PC-3 (cell line): ENCODE measurements at regions not wholly inside any gene's neighbourhood (a gene's known extent, or its start where the extent isn't known, plus 50 kb on each side); places are given as distances from the start of the nearest gene placed in this dataset.

Experiments
- ATAC-seq: fragments of 200-7000 bp; cut with Tn5 transposase; 2 replicates; pipeline ENCODE4 v1.9.1; 2020; ENCODE audit warnings: mild to moderate bottlenecking, moderate library complexity
- BruUV-seq: library from RNA; stranded (reverse); fragments of 400-500 nt; replicated peaks from 2 replicates; lab custom pipeline; 2021; lab: Mats Ljungman, UMichigan
- CTCF ChIA-PET: fragments of 300-600 bp; sonication (Branson Sonifier 250); formaldehyde crosslinking; loops from one replicate; lab custom pipeline; 2022; ENCODE audit warnings: antibody characterized with exemption; lab: Charles Lee
- POLR2A ChIA-PET: fragments of 300-600 bp; sonication (Branson Sonifier 250); formaldehyde crosslinking; loops from one replicate; lab custom pipeline; 2022; ENCODE audit warnings: antibody characterized with exemption; ENCODE audit not compliant: unreplicated experiment; lab: Charles Lee
- DNase-seq: peaks from one replicate; pipeline ENCODE4 v3.0.0-alpha.2; 2015
- H2AFZ ChIP-seq: fragments of 300-600 bp; sonication (generic); 2 replicates; pipeline ENCODE4 v1.6.0; 2016; ENCODE audit warnings: antibody characterized with exemption, low read length
- H3F3A ChIP-seq: fragments of 300-600 bp; sonication (generic); one replicate; pipeline ENCODE4 v1.6.0; 2017; ENCODE audit warnings: antibody characterized with exemption, low read length, control low read depth, mild to moderate bottlenecking; ENCODE audit not compliant: unreplicated experiment
- H3K27ac ChIP-seq: fragments of 300-600 bp; sonication (generic); 2 replicates; pipeline ENCODE4 v1.5.1; 2016; ENCODE audit warnings: mild to moderate bottlenecking, low read length
- H3K27me3 ChIP-seq: fragments of 300-600 bp; sonication (generic); 2 replicates; pipeline ENCODE4 v1.6.1; 2016; ENCODE audit warnings: low read length, mixed read lengths
- H3K36me3 ChIP-seq: fragments of 300-600 bp; sonication (generic); 2 replicates; pipeline ENCODE4 v1.6.1; 2016; ENCODE audit warnings: low read depth, mixed run types, low read length, mixed read lengths
- H3K4me1 ChIP-seq: fragments of 300-600 bp; sonication (generic); 2 replicates; pipeline ENCODE4 v1.5.1; 2016; ENCODE audit warnings: low read length; ENCODE audit not compliant: insufficient read depth
- H3K4me2 ChIP-seq: fragments of 300-600 bp; sonication (generic); 2 replicates; pipeline ENCODE4 v1.6.0; 2016; ENCODE audit warnings: low read length
- H3K4me3 ChIP-seq: fragments of 300-600 bp; sonication (generic); 2 replicates; pipeline ENCODE4 v1.5.1; 2016; ENCODE audit warnings: mild to moderate bottlenecking, low read length, mixed read lengths
- H3K79me2 ChIP-seq: fragments of 300-600 bp; sonication (generic); 2 replicates; pipeline ENCODE4 v1.6.1; 2017; ENCODE audit warnings: low read length, mixed read lengths
- H3K9ac ChIP-seq: fragments of 300-600 bp; sonication (generic); 2 replicates; pipeline ENCODE4 v1.6.0; 2016; ENCODE audit warnings: mild to moderate bottlenecking, low read length
- H3K9me2 ChIP-seq: fragments of 300-600 bp; sonication (generic); replicated peaks from 2 replicates; pipeline ENCODE4 v1.6.1; 2016; ENCODE audit warnings: mixed run types, low read length, mixed read lengths
- H3K9me3 ChIP-seq: fragments of 300-600 bp; sonication (generic); 2 replicates; pipeline ENCODE4 v1.6.1; 2016; ENCODE audit warnings: low read length, mixed read lengths
- H4K20me1 ChIP-seq: fragments of 300-600 bp; sonication (generic); 2 replicates; pipeline ENCODE4 v1.6.1; 2016; ENCODE audit warnings: low read length, mixed read lengths
- EZH2 ChIP-seq: fragments of 300-600 bp; sonication (generic); IDR thresholded peaks from one replicate; pipeline ENCODE4 v1.6.1; 2017; ENCODE audit warnings: antibody characterized with exemption, mild to moderate bottlenecking, low read length; ENCODE audit not compliant: unreplicated experiment
- EZH2phosphoT487 ChIP-seq: fragments of 300-600 bp; sonication (generic); IDR thresholded peaks from 2 replicates; pipeline ENCODE4 v1.6.1; 2018; ENCODE audit warnings: mild to moderate bottlenecking, antibody characterized with exemption, low read length, borderline replicate concordance
- intact Hi-C: fragments of 100-400 bp; cut with micrococcal nuclease; formaldehyde crosslinking; loops from 2 replicates; pipeline ENCODE4 v1.9.0; 2023
- TF ChIP-seq, protein P1 (sequence below): fragments of 300-600 bp; sonication (generic); conservative IDR thresholded peaks from 2 replicates; pipeline ENCODE4 v1.5.1; 2017; ENCODE audit warnings: antibody characterized with exemption, low read depth, mild to moderate bottlenecking, low read length

- DNase-seq (no peak), ATAC-seq (no peak)
- H3K36me3 ChIP-seq = no peaks in the 10 kb centered on the region
- H3K9me3 ChIP-seq = no peaks in the 10 kb centered on the region
- no peak overlapping the region for H3K27ac ChIP-seq
- H3K9me2 ChIP-seq = no peaks in the 10 kb centered on the region
- H3K4me1 ChIP-seq = peaks cover 23% of the 10 kb centered on the region
- no TSS peak for BruUV-seq
- H3K4me2 ChIP-seq = no peak overlapping the region
- TF ChIP-seq, protein P1, sequence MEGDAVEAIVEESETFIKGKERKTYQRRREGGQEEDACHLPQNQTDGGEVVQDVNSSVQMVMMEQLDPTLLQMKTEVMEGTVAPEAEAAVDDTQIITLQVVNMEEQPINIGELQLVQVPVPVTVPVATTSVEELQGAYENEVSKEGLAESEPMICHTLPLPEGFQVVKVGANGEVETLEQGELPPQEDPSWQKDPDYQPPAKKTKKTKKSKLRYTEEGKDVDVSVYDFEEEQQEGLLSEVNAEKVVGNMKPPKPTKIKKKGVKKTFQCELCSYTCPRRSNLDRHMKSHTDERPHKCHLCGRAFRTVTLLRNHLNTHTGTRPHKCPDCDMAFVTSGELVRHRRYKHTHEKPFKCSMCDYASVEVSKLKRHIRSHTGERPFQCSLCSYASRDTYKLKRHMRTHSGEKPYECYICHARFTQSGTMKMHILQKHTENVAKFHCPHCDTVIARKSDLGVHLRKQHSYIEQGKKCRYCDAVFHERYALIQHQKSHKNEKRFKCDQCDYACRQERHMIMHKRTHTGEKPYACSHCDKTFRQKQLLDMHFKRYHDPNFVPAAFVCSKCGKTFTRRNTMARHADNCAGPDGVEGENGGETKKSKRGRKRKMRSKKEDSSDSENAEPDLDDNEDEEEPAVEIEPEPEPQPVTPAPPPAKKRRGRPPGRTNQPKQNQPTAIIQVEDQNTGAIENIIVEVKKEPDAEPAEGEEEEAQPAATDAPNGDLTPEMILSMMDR = no peak
- TF ChIP-seq EZH2 (no peak), EZH2phosphoT487 (no peak)
- H3K27me3 ChIP-seq = no peaks in the 10 kb centered on the region
- intact Hi-C loops = no loop called here
- no peak overlapping the region for H2AFZ ChIP-seq
- no peak overlapping the region for H3K9ac ChIP-seq
- H4K20me1 ChIP-seq = peaks cover 7% of the 10 kb centered on the region; the same call in 1 of the 2 replicates
- no peak overlapping the region for H3K4me3 ChIP-seq
- peaks cover 52% of the 10 kb centered on the region for H3K79me2 ChIP-seq
- POLR2A ChIA-PET = no interaction called here
- no peaks in the 10 kb centered on the region for H3F3A ChIP-seq
- CTCF ChIA-PET = no interaction called here
Observed at GRCh38 chr2:134136731-134137130, 117.1 kb upstream of the MGAT5 start.

- intact Hi-C loops = no loop called here
- Histone ChIP-seq H4K20me1 (peaks cover 7% of the 10 kb centered on the region; the same call in 1 of the 2 replicates), H2AFZ (no peak overlapping the region), H3F3A (no peaks in the 10 kb centered on the region), H3K4me3 (no peak overlapping the region), H3K4me1 (peaks cover 28% of the 10 kb centered on the region), H3K4me2 (no peak overlapping the region), H3K9ac (no peak overlapping the region), H3K27ac (no peak overlapping the region), H3K79me2 (peaks cover 56% of the 10 kb centered on the region), H3K27me3 (no peaks in the 10 kb centered on the region), H3K9me3 (no peaks in the 10 kb centered on the region), H3K36me3 (no peaks in the 10 kb centered on the region), H3K9me2 (no peaks in the 10 kb centered on the region)
- TF ChIP-seq EZH2 (no peak), EZH2phosphoT487 (no peak)
- TF ChIP-seq, protein P1 = no peak
- BruUV-seq = no TSS peak
- CTCF ChIA-PET = no interaction called here
- DNase-seq (peak; percentile 11), ATAC-seq (peak; percentile 49)
- POLR2A ChIA-PET = no interaction called here
Observed at GRCh38 chr2:134137182-134137611, 116.7 kb upstream of the MGAT5 start.

DNA sequence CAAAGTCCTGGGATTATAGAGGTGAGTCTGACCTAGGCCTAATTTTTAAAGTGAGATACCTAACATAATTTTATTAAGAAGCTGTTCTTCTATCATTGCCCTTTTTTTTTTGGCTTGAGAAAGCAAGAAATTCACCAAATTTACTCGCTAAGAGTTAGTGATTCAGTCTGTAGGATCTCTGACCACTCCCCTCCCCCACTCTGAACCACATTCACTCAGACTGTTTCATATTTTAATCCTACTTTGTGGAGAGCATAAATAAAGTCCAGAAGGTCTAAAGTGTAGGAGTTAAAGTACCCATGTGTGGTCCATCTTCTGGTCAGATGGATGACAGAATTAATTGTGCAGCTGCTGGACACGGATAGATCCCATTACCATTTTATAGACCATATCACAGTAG is 115.8 kb upstream of the MGAT5 start:
- Histone ChIP-seq H3K27ac (no peak overlapping the region), H3K36me3 (no peaks in the 10 kb centered on the region), H3K27me3 (no peaks in the 10 kb centered on the region), H3K79me2 (peaks cover 65% of the 10 kb centered on the region), H3K4me2 (no peak overlapping the region), H4K20me1 (peaks cover 7% of the 10 kb centered on the region; the same call in 1 of the 2 replicates), H3K9me3 (no peaks in the 10 kb centered on the region), H3K9me2 (no peaks in the 10 kb centered on the region), H3K4me3 (no peak overlapping the region), H2AFZ (no peak overlapping the region), H3F3A (no peaks in the 10 kb centered on the region), H3K9ac (no peak overlapping the region), H3K4me1 (peaks cover 37% of the 10 kb centered on the region)
- no TSS peak for BruUV-seq
- TF ChIP-seq, protein P1 = no peak
- TF ChIP-seq EZH2phosphoT487 = no peak
- TF ChIP-seq EZH2 = no peak
- CTCF ChIA-PET = no interaction called here
- intact Hi-C loops = no loop called here
- DNase-seq (no peak), ATAC-seq (no peak)
- POLR2A ChIA-PET = no interaction called here
